ENCODE measurements at regions not wholly inside any gene's neighbourhood (a gene's known extent, or its start where the extent isn't known, plus 50 kb on each side); places are given as distances from the start of the nearest gene placed in this dataset.

DNA sequence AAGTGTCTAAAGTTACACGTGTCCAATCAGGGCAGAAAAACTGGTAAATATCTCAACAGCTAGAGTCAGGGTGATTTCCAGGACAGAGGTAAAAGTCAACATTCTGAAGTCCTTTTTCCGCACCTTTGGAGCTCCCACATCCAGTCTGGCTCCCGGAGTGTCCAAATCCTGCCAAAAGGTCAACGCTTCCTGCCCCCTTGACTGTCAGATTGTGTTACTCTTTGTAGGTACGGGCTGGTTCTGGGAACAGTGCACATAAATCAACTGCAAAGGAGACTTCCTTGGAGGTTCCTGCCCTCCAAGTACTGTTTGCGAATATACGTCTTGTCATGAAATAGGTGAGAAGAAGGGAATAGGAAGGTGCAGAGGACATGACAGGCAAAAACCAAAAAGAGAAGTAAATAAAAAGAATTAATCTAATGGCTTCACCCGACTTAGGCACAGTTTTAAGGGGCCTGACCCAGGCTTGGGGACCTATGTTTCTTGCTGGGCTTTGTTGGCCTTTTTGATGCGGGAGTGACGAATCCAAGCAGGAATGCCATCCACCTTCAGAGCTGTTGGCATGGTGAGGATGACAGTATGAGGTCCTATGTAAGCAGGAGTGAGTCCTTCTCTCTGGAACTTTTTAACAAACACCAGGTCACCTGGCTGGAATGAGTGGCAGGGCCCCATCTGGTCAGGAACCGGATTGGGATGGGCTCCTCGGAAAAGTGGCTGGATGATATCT is 155.4 kb downstream of the TRIM27 start:
- Mint-ChIP-seq H3K4me1 (ENCODE audit: unreplicated experiment) (peaks cover 12% of the 10 kb centered on the region), H3K27me3 (peaks cover 100% of the 10 kb centered on the region), H3K4me3 (no peak overlapping the region), H3K9me3 (no peaks in the 10 kb centered on the region), H3K36me3 (no peaks in the 10 kb centered on the region), H3K27ac (no peak overlapping the region)
- no peak for DNase-seq (ENCODE audit: extremely low spot score, unreplicated experiment)
- TF ChIP-seq, protein P1, sequence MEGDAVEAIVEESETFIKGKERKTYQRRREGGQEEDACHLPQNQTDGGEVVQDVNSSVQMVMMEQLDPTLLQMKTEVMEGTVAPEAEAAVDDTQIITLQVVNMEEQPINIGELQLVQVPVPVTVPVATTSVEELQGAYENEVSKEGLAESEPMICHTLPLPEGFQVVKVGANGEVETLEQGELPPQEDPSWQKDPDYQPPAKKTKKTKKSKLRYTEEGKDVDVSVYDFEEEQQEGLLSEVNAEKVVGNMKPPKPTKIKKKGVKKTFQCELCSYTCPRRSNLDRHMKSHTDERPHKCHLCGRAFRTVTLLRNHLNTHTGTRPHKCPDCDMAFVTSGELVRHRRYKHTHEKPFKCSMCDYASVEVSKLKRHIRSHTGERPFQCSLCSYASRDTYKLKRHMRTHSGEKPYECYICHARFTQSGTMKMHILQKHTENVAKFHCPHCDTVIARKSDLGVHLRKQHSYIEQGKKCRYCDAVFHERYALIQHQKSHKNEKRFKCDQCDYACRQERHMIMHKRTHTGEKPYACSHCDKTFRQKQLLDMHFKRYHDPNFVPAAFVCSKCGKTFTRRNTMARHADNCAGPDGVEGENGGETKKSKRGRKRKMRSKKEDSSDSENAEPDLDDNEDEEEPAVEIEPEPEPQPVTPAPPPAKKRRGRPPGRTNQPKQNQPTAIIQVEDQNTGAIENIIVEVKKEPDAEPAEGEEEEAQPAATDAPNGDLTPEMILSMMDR (conservative IDR thresholded peaks at IDR 0.05): no peak

DNA sequence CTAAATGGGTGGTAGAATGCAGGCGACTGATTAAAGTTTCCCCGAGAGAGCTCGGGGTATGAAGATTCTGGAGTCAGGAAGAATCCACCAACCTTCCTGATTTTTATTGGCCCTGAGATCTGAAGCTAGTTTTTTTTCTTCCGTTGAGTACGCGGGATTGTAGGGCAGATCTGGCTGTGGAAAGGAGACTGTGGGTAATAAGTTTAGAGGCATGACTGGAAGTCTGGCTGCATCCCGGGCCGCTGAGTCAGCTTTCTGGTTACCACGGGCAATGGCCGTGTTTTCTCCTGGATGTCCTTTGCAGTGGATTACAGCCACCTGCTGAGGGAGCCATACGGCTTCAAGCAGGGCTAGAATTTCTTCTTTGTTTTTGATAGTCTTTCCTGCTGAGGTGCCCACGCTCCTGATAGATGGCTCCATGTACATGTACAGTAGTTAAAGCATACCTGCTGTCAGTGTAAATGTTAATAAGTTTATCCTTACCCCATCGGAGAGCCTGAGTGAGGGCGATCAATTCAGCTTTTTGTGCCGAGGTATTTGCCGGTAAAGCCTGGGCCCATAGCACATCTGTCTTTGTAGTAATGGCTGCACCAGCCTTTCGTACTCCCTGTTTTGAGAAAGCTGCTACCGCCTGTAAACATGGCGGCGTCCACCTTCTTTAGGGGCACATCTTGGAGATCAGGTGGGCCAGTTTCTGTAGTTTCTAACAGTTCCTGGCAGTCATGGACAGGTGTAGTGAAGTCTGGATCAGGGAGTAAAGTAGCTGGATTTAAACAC is 154.0 kb downstream of the TRIM27 start:
- Mint-ChIP-seq H3K36me3 (peaks cover 4% of the 10 kb centered on the region), H3K4me3 (peak overlapping the region; percentile 26), H3K27ac (no peak overlapping the region), H3K4me1 (ENCODE audit: unreplicated experiment) (peaks cover 12% of the 10 kb centered on the region), H3K9me3 (no peaks in the 10 kb centered on the region), H3K27me3 (peaks cover 100% of the 10 kb centered on the region)
- TF ChIP-seq, protein P1 (conservative IDR thresholded peaks at IDR 0.05): peak; percentile 19
- no peak for DNase-seq (ENCODE audit: extremely low spot score, unreplicated experiment)

DNA sequence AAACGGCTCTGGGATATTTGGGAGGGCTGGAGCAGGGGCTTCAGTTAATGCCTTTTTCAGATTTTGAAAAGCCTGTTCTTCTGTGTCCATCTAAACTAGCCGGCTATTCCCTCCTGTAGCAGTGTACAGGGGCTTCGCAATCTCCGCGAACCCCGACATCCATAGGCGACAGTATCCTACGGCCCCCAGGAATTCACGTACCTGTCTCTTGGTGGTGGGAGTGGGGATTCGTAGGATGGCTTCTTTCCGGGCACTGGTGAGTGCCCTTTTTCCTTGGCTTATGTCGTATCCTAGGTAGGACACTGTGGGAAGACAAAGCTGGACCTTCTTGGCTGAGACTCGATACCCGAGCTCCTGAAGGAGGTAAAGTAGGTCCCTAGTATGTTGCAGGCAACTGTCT is 153.1 kb downstream of the TRIM27 start:
- DNase-seq (ENCODE audit: extremely low spot score, unreplicated experiment): no peak
- Mint-ChIP-seq H3K4me3 (no peak overlapping the region), H3K27me3 (peaks cover 100% of the 10 kb centered on the region), H3K27ac (no peak overlapping the region), H3K9me3 (no peaks in the 10 kb centered on the region), H3K4me1 (ENCODE audit: unreplicated experiment) (peaks cover 12% of the 10 kb centered on the region), H3K36me3 (peaks cover 4% of the 10 kb centered on the region)
- TF ChIP-seq, protein P1 (conservative IDR thresholded peaks at IDR 0.05): no peak

DNA sequence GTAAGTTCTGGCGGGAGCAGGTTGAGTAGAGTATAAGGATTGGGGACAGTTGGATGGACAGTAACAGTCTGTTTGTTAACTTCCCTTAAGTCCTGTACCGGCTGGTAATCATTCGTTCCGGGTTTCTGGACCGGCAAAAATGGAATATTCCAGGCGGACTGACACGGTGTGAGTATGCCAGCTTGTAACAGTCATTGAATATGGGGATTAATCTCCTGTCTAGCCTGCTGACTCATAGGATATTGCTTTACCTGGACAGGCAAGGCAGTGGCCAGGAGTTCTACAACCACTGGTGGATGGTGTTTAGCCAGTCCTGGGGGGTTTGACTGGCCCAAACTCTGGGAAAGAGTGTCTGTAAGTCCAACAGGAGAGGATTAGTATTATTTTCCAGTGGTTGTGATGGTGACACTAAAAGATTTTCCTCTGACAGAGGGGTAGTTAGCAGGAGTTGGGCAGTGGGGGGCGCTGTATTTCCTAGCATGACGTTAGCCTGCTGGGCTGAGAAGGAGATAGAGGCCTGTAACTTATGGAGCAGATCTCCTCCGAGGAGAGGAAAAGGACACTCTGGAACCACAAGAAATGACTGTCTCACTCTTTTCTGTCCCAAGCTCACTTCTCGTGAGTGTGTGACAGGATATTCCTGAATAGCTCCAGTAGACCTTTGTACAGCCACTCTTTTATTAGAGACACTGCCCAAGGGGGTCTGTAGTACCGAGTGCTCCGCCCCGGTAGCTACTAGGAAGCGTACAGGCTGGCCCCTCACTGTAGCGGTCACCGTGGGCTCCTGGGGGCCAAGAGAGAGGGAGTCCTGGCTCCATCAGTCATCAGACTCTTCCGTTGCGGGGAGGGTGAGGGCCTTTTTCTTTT is 152.2 kb downstream of the TRIM27 start:
- H3K27me3 Mint-ChIP-seq: peaks cover 100% of the 10 kb centered on the region
- H3K4me3 Mint-ChIP-seq: no peak overlapping the region
- no peak for DNase-seq (ENCODE audit: extremely low spot score, unreplicated experiment)
- TF ChIP-seq, protein P1 (conservative IDR thresholded peaks at IDR 0.05): no peak
- H3K4me1 Mint-ChIP-seq (ENCODE audit: unreplicated experiment): peaks cover 12% of the 10 kb centered on the region
- H3K27ac Mint-ChIP-seq: no peak overlapping the region
- no peaks in the 10 kb centered on the region for H3K9me3 Mint-ChIP-seq
- peaks cover 4% of the 10 kb centered on the region for H3K36me3 Mint-ChIP-seq

DNA sequence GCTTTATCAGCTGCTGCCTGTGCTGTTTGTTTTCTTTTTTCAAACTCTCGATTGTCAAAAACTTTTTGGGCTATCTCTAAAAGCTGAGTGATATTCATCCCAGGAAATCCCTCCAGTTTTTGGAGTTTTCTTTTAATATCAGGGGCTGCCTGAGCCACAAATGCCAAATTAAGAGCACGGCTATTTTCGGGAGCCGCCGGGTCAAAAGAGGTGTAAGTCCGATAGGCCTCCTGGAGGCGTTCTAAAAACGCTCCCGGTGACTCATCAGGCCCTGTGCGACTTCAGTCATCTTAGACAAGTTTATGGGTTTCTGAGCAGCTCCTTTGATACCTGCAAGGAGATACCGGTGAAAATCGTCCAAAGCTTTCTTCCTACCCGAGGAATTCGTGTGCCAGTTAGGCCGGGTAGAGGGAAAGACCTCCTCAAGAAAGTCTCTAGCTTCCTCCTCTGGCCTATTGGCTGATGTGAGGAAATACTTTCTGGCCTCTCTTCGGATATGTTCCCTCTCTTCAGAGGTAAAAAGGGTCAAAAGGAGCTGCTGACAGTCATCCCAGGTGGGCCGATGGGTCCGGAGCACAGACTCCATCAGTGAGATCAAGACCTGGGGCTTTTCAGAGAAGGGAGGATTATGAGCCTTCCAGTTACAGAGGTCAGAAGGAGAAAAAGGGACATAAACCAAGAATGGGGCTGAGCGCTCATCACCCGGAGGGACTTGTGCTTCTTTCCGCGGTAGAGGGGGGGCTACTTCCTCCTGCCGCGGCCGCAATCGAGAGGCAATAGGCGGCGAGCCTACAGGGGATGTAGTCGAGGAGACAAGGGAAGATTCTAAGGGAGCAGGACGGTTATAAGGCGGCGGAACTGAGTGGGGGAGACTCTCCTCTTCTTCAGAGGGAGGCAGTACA is 151.1 kb downstream of the TRIM27 start:
- no peak for DNase-seq (ENCODE audit: extremely low spot score, unreplicated experiment)
- no peak overlapping the region for H3K27ac Mint-ChIP-seq
- no peaks in the 10 kb centered on the region for H3K9me3 Mint-ChIP-seq
- peaks cover 4% of the 10 kb centered on the region for H3K36me3 Mint-ChIP-seq
- peaks cover 12% of the 10 kb centered on the region for H3K4me1 Mint-ChIP-seq (ENCODE audit: unreplicated experiment)
- H3K4me3 Mint-ChIP-seq: peak overlapping the region; percentile 76
- peaks cover 99% of the 10 kb centered on the region for H3K27me3 Mint-ChIP-seq
- TF ChIP-seq, protein P1 (conservative IDR thresholded peaks at IDR 0.05): no peak

Measured in type B pancreatic cell (in vitro differentiated cells).